GM19025 (cell line): ENCODE measurements at regions not wholly inside any gene's neighbourhood (a gene's known extent, or its start where the extent isn't known, plus 50 kb on each side); places are given as distances from the start of the nearest gene placed in this dataset.
"Not testable (repeated sequence)": the region's sequence is repeated elsewhere in the genome, so short reads cannot be mapped to it uniquely, and the experiment has no call there.

Experiments
- ATAC-seq: cut with Tn5 transposase; IDR thresholded peaks from one replicate; pipeline ENCODE4 v1.9.1; 2021; ENCODE audit warnings: mild to moderate bottlenecking, low read depth, moderate library complexity; ENCODE audit not compliant: unreplicated experiment

DNA sequence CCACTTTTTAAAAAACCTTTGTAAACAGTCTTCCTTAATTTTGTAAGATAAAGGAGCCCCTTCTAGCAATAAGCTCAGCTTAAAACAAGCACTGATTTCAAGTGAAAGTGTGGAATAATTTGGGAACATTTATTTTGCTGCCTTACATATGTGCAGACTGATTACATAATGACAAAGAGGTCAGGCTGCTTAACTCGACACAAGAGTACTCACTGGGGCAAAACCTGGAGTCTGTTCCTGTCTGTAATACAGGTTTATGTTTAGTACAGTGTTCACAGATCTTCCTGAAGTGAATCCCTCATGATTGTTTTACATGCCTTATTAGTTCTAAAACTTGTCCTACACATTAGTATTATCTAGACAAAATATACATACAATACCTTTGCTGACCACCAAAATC, 609.8 kb downstream of the LMO7 start:
- ATAC-seq = no peak

DNA sequence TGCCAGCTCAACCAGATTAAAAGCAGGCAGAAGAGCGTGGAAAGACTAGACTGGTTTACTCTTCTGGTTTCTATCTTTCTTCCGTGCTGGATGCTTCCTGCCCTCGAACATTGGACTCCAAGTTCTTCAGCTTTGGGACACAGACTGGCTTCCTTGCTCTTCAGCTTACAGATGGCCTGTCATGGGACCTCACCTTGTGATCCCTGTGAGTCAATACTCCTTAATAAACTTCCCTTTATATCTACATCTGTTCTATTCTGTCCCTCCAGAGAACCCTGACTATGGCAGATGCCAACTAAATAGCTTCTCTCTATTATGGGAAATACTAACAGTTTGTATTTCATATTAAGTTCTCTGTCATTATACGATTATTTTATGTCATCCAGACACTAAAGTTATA, 609.1 kb downstream of the LMO7 start:
- ATAC-seq = no peak

DNA sequence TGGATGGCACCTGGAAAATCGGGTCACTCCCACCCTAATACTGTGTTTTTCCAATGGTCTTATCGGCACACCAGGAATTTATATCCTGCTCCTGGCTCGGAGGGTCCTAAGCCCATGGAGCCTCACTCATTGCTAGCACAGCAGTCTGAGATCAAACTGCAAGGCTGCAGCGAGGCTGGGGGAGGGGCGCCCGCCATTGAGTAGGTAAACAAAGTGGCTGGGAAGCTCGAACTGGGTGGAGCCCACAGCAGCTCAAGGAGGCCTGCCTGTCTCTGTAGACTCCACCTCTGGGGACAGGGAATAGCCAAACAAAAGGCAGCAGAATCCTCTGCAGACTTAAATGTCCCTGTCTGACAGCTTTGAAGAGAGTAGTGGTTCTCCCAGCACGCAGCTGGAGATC, 607.0 kb downstream of the LMO7 start:
- not testable (repeated sequence) for ATAC-seq

DNA sequence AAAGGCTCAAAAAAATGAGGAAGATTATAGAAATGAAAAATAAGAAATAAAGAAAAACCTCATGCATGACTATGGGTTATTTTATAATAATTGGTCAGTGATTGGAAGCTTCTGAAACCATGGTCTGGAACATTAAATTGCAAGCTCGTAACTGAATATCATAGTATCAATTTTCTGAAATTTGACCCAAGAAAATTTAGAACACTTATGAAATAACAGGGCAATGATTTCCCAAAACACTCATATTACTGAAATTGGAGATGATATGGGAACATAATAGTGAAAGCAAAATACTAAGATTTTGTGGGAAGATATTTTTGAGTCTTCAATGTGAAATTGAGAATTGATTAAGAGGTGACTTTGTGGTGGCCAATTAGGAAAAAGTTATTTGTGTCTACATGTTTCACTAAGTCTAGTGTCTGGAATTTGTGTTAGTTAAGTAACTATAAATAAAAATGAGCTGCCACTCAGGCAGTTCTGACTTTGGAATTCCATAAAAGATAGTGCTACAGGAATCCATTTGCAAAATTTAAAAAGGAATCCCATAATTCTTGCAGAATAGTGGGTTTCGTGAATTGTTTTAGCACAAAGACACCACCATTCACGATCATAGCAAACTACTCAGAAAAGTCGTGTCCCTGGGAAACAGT, 603.0 kb downstream of the LMO7 start:
- ATAC-seq = no peak

DNA sequence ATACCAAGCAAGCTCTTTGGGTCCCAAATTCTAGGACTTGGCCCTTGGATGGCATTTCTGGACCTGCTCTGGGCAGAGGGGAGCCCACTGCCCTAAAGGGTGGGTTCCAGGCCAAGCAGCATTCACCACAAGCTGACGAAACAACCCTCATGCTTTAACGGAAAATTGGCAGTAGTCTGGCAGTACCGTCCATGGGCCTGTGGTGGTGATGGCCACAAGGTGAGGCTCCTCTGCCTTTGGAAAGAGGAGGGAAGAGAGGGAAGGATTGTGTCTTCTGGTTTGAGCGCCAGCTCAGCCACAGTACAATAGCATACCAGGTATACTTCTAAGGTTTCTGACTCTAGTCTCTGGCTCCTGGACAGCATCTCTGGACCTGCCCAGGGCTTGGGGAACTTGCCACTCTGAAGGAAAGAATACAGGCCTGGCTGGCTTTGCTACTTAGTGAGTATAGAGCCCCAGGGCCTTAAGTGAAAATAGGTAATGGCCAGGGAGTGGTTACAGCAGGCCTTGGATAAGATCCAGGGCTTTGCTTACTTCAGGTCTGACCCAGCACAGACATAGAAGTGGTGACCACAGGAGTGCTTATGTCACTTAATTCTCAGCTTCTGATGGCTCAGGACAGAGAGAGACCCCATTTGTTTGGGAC, 595.5 kb downstream of the LMO7 start:
- ATAC-seq = no peak

DNA sequence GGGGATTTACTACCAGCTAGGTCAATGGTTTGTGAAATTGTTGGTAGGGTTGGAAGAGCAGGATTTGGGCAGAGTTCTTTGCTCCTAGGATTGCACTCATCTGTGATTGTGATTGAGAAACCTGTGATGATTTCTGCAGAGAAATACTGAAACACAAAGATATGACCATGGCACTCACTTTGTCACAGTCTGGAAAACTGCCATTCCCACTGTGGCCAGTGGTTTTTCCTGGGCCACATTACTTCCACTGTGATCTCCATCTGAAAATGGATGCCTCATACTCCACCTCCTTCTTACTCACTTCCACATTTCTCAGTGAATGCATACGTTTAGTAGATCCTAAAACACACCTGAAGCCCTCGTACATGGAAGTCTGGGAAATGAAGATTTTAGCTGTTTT, 593.2 kb downstream of the LMO7 start:
- no peak for ATAC-seq

DNA sequence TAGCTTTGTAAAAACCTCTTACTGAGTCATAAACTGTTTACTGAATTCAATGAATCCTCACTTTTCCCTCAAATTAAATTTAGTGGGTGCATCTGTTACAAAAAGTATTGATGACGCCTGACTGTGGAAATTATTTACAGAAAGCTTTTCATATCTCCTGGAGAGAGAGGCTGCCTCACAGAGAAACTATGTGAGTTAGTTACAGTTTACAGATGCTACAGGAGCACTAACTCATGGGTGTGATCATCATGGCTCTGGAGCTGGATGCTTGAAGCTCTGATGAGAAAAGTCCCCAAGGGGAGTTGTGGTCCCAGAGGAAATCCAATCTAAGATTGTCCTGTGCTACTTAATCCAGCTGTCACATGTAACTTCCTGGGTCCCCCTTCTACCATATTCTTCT, 590.8 kb downstream of the LMO7 start:
- ATAC-seq = no peak

DNA sequence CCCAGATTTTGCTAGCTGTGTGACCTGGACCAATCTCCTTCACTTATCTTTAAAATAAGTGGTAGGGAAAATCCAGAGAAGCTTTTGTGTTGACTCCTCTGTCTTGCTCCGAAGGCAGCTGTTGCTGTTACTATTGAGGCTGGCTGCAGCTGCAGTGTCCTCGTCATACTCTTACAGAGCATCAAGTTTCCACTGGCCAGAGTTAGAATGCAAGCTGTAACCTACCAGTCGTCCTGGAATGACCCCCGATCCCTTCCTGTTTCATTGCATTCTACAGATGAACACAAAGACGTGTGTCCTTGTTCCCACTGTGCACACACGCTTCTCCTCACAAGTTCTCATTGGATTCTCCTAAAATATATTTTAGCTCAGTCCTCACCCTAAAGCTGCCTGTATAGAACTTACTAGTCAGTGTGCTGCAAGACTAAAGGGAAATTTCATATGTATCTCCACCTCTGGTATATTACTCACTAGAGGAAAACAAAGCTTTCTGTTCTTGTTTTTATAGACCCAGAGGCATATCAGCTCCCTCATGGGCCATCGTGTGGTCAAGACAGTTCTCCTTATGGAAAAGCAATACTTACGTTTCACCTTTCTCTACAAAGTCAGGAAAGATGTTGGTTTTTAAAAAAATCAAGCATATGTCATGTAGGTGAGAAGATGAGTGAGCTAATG, 589.8 kb downstream of the LMO7 start:
- no peak for ATAC-seq

DNA sequence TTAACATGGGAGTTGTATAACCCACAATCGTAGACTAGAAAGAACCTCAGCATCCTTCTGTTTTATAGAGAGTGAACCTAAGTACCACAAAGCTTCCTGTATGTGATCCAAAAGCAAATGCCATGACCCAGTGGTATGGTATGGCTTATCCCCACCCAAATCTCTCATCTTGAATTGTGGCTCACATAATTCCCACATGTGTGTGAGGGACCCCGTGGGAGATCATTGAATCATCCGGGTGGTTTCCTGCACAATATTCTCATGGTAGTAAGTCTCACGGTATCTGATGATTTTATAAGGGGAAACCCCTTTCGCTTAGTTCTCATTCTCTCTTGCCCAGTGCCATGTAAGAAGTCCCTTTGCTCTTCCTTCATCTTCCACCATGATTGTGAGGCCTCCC, 587.9 kb downstream of the LMO7 start:
- ATAC-seq = no peak

DNA sequence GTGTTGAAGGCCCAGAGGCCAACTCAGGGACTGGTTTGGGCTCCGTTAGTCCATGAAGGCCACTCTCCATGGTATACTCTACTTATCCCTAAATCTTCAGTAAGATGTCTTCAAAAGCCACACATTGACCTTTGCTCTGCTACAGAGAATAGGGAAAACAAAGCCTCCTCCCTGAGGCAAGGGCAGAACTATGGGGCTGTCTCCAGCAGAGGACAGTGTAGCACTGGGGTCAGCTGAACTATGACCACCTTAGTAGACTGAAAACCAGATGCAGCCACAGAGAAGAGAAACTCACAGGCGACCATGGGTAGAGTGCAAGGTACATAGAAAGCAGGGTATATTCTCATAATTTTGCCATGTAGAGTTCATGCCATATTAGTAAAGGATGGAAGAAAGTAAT, 587.4 kb downstream of the LMO7 start:
- ATAC-seq = no peak

DNA sequence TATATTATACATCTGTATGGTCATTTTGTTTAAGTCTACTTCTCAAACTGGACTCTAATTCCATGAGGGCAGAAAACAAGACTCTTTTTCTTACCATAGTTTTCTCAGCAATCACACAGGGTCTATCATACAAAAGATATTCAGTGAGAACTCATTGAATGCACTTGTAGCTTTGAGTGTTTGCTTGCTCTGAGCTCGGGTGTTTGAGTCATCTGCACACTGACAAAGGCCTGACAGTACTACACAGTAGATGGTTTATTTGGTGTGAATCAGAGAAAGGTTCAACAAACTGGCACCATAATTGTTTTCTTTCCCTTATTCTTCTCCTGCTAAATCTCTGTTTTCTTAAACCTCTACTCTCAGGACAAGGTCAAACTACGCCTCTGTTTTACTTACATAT, 586.4 kb downstream of the LMO7 start:
- ATAC-seq = no peak

DNA sequence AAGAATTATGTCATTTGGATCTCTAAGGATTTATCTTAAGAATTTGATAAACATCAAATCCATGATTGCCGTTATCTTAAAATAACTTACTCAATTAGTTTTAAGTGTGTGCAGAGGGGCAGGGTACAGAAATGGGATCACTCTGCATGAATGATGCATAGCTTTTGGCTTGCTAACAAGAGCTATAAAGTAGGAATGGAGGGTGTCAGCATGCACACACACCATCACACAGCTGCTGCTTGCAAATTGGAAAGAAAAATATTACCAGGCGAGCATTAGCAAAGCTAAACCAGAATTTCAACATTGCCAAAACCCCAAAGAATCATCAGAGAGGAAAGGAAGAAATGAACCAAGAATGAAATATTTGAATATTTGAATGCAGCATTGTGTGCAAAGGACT, 580.6 kb downstream of the LMO7 start:
- no peak for ATAC-seq

DNA sequence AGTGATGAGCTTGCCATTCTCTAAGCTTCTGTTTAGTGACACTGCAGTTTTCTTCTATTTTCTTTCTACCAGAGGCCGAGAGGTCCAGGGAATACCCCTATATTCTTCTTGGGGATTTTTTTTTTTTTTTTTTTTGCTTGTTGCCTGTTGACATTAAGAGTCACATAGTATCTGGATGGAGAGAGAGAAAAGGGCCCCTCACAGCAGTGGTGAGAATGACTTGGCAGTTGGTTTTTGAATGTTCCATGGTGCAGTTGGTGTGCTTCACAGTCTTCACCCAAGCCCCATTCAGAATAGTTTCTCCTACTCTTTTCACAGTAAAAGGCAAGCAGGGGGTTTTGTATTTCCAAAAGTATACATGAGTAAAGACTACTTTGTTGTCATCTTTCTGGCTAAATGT, 577.9 kb downstream of the LMO7 start:
- ATAC-seq = no peak

DNA sequence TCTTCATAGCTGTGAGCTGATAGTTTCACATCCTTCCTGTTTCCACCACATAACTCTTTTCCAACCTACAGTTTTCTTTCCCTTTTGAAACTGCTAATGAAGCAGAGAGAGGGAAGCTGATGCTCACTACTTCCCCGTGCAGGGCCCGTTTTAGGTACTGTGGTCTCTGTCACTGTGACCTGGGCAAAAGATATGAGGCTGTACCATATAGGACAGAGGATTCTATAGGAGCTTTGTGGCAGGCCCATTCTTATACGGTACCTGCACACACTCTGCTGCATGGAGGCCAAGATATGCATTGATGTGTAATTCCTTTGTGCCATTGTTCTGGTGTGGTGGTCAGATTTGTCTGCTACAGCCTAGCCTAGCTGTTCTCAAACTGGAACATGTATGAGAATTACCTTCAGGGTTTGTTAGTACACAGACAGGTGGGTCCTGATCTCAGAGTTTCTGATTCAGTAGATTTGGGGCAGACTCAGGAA, 577.3 kb downstream of the LMO7 start:
- ATAC-seq = no peak

DNA sequence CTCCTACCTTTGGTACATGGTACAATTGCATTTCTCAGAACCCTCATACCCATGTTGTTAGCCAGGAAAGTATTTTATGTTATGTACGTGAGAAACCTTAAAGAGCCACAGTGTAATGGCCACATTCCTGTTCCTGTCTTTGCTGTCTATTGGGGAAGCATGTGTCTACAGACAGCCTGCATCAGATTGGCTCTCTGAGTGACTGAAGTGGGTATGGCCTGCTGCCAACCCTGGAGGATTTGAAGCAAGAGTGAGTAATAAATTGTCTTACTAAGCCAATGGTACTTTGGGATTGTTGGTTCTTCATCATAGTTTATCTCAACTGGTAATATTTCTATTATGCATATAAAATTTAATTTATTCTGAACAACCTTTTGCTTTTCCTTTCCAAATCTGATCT, 574.1 kb downstream of the LMO7 start:
- ATAC-seq = no peak

DNA sequence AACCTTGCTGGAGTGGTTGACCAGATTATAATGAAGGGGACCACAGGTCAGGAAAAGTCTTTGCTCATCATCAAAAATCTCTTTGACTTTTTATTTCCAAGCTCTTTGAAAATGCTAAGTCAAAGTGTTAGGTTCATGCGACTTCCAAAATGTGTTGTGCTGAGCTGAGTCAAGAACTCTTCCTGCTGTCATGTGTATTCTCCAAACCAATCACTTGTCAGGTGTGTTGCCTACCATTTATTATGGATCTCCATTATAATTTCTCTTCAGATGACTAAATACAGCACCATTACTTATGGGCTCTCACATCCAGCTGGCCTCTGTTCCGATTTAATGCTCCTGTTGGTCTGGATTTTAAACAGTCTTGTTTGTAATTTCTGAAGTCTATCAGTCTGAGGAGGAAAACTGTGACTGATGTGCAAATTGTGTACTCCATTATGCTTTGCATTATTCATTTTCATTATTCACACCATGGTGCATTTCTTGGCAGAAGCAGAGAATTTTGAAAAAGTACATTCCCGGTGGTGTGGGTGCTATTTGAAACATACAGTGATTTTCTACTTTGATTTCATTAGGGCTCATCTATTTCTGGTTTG, 562.5 kb downstream of the LMO7 start:
- ATAC-seq = no peak

DNA sequence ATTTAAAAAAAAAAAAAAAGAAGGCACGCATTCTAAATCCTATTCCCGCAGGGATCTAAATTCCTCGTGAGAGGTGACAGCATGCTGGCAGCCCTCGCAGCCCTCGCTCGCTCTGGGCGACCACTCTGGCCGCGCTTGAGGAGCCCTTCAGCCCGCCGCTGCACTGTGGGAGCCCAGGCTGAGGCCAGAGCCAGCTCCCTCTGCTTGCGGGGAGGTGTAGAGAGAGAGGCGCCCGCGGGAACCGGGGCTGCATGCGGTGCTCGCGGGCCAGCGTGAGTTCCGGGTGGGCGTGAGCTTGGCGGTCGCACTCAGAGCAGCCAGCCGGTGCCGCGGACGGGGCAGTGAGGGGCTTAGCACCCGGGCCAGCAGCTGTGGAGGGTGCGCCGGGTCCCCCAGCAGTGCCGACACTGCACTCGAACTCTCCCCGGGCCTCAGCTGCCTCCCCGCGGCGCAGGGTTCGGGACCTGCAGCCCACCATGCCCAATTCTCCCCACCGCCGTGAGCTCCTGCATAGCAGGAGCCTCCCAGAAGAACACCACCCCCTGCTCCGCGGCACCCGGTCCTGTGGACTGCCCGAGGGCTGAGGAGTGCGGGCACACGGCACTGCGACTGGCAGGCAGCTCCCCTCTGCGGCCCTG, 553.9 kb downstream of the LMO7 start:
- ATAC-seq = no peak

DNA sequence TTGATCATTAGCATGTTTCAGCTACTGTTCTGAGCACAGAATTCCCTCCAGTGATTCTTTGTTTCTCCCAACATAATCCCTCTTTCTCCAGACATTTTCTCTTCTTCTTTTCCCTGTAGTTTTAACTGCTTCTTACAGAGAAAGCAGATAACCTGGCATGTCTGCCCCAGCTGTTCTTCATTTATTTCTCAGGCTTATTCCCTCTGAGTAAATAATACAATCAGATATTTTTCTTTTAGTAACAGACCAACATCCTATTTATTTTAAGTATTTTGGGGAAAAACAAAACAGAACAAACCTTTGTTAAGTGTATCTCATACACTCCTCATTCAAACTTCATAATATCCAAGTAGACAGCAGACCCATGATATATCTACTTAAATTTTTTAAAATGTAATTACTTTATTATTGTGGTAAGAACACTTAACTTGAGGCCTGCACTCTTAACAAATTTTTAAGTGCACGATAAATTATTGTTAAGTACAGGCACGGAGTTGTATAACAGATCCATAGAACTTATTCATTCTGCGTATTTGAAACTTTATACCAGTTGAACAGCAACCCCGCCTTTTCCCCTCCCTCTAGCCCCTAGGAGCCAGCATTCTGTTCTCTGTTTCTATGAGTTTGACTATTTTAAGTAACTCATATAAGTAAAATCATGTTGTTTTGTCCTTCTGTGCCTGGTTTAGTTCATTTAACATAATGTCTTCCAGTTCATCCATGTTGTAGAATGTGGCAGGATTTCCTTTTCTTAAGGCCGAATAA, 540.0 kb downstream of the LMO7 start:
- ATAC-seq = no peak

DNA sequence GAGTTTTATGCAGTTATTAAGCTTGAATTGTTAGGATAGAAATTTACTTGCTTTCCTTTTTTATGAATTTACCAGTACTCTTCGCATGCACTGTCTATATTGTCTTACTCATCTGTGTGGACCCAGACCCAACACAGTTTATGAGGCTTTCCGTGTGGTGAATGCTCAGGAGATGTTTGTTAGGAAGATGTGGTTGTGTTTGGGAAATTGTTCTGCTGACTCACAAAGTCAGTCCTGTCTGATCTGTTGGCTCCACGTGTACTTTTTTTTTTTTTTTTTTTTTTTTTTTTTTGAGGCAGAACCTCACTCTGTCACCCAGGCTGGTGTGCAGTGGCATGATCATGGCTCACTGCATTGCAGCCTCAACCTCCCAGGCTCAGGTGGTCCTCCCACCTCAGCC, 532.5 kb downstream of the LMO7 start:
- no peak for ATAC-seq

DNA sequence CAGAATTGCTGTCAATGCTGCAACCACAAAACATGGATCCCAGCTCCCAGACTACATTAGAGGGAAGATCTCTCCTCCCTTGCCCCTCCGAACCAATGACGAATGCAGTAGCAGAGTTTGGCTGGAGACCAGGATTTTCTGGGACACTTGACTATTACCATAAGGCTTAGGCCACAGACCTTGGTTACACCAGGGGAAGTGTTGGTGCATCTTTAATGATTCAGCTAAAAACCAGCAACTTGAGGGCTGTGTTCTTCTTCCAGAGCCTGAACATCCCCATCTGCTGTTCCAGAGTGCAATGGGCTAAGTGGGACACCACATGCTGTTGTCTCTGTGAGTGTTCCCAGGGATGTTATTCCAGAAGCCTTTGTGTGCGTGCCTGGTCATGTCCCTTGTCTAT, 528.2 kb downstream of the LMO7 start:
- ATAC-seq = no peak
